ENCODE measurements at regions not wholly inside any gene's neighbourhood (a gene's known extent, or its start where the extent isn't known, plus 50 kb on each side); places are given as distances from the start of the nearest gene placed in this dataset.

DNA sequence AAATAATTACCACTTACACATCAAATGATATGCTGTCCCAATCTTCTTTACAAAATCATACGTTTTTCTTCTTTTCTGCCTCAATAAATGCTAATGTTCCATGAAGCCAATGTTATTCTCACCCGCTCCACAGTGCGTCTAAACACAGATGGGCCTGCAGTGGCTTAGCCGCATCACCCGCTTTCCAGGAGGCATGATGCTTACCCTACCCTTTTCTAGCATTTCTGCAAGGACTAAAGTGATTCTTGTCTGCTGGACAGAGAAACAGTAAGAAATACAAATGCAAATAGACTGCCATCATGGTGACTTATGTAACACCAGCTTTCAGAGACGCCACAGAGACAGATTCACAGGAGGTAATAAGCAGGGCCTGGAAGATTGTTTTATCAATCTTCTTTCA, 104.4 kb downstream of the RNASET2 start:
- TF ChIP-seq, protein P1, sequence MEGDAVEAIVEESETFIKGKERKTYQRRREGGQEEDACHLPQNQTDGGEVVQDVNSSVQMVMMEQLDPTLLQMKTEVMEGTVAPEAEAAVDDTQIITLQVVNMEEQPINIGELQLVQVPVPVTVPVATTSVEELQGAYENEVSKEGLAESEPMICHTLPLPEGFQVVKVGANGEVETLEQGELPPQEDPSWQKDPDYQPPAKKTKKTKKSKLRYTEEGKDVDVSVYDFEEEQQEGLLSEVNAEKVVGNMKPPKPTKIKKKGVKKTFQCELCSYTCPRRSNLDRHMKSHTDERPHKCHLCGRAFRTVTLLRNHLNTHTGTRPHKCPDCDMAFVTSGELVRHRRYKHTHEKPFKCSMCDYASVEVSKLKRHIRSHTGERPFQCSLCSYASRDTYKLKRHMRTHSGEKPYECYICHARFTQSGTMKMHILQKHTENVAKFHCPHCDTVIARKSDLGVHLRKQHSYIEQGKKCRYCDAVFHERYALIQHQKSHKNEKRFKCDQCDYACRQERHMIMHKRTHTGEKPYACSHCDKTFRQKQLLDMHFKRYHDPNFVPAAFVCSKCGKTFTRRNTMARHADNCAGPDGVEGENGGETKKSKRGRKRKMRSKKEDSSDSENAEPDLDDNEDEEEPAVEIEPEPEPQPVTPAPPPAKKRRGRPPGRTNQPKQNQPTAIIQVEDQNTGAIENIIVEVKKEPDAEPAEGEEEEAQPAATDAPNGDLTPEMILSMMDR (IDR thresholded peaks at IDR 0.05) = no peak
- TF ChIP-seq POLR2A (IDR thresholded peaks at IDR 0.05) = no peak
- TF ChIP-seq EP300 (IDR thresholded peaks at IDR 0.05) = no peak

All from tibial nerve (tissue), 4 donors.